Stomach (tissue), 8 donors: ENCODE measurements at regions not wholly inside any gene's neighbourhood (a gene's known extent, or its start where the extent isn't known, plus 50 kb on each side); places are given as distances from the start of the nearest gene placed in this dataset.

Experiments
- DNase-seq, 2 donors: peaks; one replicate each; pipeline versions ENCODE4 v3.0.0 to v3.0.0-alpha.2; 2013 to 2019
- H3K27ac ChIP-seq, 5 donors: fragments of 200-600 bp in 4 of 5; sonication (generic) in 4 of 5; one replicate each; pipeline ENCODE4 v1.5.1; 2013 to 2019; ENCODE audit warnings: mild to moderate bottlenecking in 1 of 5, moderate library complexity in 1 of 5
- H3K27me3 ChIP-seq, 3 donors: fragments of 200-600 bp; sonication (generic); one replicate each; pipeline ENCODE4 v1.5.1; 2017 to 2019; ENCODE audit warnings: mixed run types in 1 of 3
- H3K36me3 ChIP-seq, 4 donors: fragments of 200-600 bp; sonication (generic); 1 replicate in 3 of 4; 2 replicates in 1 of 4; pipeline ENCODE4 v1.5.1; 2016 to 2019
- H3K4me1 ChIP-seq, 4 donors: fragments of 200-600 bp; sonication (generic); one replicate each; pipeline ENCODE4 v1.5.1; 2016 to 2019
- H3K4me3 ChIP-seq, 4 donors: fragments of 200-600 bp; sonication (generic) in 3 of 4; one replicate each; pipeline ENCODE4 v1.5.1; 2016 to 2019; ENCODE audit warnings: mild to moderate bottlenecking in 1 of 4
- H3K9me3 ChIP-seq, 4 donors: fragments of 200-600 bp; sonication (generic); one replicate each; pipeline ENCODE4 v1.5.1; 2016 to 2019
- EP300 ChIP-seq: sonication (generic); formaldehyde crosslinking; IDR thresholded peaks from one replicate; pipeline ENCODE4 v1.6.1; 2017; ENCODE audit warnings: antibody characterized with exemption
- POLR2A ChIP-seq, 4 donors: fragments of 450-650 bp; IDR thresholded peaks; one replicate each; pipeline ENCODE4 v1.6.1; 2016; ENCODE audit warnings: antibody characterized with exemption in 4 of 4, control low read depth in 2 of 4, mild to moderate bottlenecking in 1 of 4, moderate library complexity in 1 of 4
- POLR2AphosphoS5 ChIP-seq, 3 donors: sonication (generic); formaldehyde crosslinking; IDR thresholded peaks; one replicate each; pipeline ENCODE4 v1.6.1; 2016; ENCODE audit warnings: antibody characterized with exemption in 3 of 3
- WGBS, 5 donors: extraction: QIAGEN DNeasy Blood & Tissue Kit in 3 of 5; methylation state at CpG; one replicate each; pipeline versions ENCODE4 v1.1.5 to v1.1.7; 2013 to 2018; 5-methylcytosine and 5-hydroxymethylcytosine counted together
- intact Hi-C: fragments of 100-400 bp; cut with DNase I; formaldehyde crosslinking; loops from one replicate; pipeline ENCODE4 v1.15.1; 2023; ENCODE audit warnings: low total_unique reads
- TF ChIP-seq, protein P1 (sequence below), 7 experiments: fragments of 450-650 bp in 4 of 7; fragments of 200-600 bp in 3 of 7; sonication (generic) in 3 of 7; IDR thresholded peaks; one replicate each; pipeline ENCODE4 v1.5.1; 2016 to 2019; ENCODE audit warnings: antibody characterized with exemption in 7 of 7, control low read depth in 2 of 7, mild to moderate bottlenecking in 1 of 7
- donor health status: healthy with polysubstance abuse.
- donor health status: Bipolar disorder and iron deficiency.
- donor health status: healthy.

DNA sequence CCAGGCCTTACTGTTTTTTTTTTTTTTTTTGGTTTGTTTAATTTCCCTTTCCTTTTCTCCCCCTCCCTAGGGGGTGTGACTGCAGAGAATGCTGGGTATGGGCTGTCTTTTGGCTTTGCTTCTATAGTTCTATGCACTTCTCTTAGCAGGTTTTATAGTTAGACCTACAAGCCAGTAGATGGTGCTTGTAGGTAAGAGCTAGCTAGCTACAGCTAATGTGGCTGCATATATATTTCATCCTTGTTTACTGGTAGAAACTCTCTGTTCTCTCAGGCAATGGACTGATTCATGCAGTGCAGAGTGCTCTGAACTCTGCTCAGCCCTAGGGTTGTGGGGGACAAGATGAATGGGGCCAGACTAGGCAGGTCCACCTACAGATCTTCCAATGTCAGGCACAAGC is 246.4 kb downstream of the SH2D1A start:
- Histone ChIP-seq H3K4me3 (no peak overlapping the region), H3K36me3 (no peaks in the 10 kb centered on the region), H3K4me1 (no peaks in the 10 kb centered on the region), H3K27me3 (no peaks in the 10 kb centered on the region), H3K27ac (no peak overlapping the region), H3K9me3 (peaks cover 0 to 7% (median 0%) of the 10 kb centered on the region in 4 donors)
- TF ChIP-seq EP300 (no peak), POLR2AphosphoS5 (IDR thresholded peaks at IDR 0.05) (no peak), POLR2A (IDR thresholded peaks at IDR 0.05) (no peak)
- TF ChIP-seq, protein P1, sequence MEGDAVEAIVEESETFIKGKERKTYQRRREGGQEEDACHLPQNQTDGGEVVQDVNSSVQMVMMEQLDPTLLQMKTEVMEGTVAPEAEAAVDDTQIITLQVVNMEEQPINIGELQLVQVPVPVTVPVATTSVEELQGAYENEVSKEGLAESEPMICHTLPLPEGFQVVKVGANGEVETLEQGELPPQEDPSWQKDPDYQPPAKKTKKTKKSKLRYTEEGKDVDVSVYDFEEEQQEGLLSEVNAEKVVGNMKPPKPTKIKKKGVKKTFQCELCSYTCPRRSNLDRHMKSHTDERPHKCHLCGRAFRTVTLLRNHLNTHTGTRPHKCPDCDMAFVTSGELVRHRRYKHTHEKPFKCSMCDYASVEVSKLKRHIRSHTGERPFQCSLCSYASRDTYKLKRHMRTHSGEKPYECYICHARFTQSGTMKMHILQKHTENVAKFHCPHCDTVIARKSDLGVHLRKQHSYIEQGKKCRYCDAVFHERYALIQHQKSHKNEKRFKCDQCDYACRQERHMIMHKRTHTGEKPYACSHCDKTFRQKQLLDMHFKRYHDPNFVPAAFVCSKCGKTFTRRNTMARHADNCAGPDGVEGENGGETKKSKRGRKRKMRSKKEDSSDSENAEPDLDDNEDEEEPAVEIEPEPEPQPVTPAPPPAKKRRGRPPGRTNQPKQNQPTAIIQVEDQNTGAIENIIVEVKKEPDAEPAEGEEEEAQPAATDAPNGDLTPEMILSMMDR (IDR thresholded peaks at IDR 0.05): no peak
- DNase-seq: peak in 1 of 2 donors; percentile 1
- intact Hi-C loops: no loop called here

DNA sequence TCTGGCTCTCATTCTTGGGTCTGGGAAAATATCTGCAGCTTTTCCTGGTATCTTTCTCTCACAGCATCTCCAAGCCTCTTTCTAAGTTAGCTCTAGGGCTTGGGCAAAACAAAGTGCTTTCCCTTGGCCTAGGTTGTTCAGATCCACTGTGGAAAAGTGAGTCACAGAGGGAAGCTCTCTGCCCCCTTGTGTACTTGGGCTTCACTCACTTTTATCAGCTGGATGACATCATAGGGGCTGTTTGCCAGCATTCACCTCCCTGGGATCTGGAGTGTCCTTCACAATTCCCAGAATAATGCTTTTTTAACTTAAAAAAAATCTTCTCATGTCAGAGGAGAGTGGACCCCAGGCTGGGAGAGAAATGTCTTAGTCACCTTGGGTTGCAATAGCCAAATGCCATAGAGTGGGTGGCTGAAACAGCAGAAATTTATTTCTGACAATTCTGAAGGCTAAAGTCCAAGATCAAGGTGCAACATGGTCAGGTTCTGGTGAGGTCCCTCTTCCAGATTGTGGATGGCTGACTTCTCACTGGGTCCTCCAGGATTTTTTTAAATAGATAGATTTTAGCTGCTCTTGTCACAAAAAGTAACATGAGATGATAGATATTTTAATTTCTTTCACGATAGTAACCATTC is 247.8 kb downstream of the SH2D1A start:
- Histone ChIP-seq H3K36me3 (no peaks in the 10 kb centered on the region), H3K27ac (no peak overlapping the region), H3K4me3 (no peak overlapping the region), H3K9me3 (peaks cover 0 to 7% (median 0%) of the 10 kb centered on the region in 4 donors), H3K4me1 (no peaks in the 10 kb centered on the region), H3K27me3 (no peaks in the 10 kb centered on the region)
- 64 to 90% (median 74%) methylated on average over 1 of the region's 1 CpG for WGBS, 5 donors
- intact Hi-C loops: no loop called here
- TF ChIP-seq POLR2A (IDR thresholded peaks at IDR 0.05): no peak
- no peak for TF ChIP-seq POLR2AphosphoS5 (IDR thresholded peaks at IDR 0.05)
- no peak for TF ChIP-seq EP300
- TF ChIP-seq, protein P1 (IDR thresholded peaks at IDR 0.05): no peak
- DNase-seq: peak in 1 of 2 donors; percentile 7

DNA sequence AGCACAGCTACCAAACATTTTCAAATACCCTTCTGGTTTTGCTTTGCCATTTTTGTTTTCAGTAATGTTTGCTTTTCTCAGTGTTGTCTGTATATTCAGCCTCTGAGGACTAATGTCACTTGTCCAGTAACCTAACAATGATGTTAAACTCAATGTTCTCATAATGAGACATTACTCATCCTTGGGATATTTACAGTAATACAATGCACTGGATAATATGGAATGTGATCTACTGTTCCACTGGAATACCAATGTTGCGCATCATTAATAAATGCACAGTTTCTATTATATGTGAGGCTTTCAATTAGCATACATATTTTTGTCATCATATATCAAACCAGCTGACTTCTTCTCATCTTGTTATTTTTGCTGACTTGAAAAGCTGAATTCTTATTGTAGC is 259.1 kb downstream of the SH2D1A start:
- no peaks in the 10 kb centered on the region for H3K27me3 ChIP-seq
- no peak overlapping the region for H3K4me3 ChIP-seq
- no peak for DNase-seq
- intact Hi-C loops: no loop called here
- WGBS, 5 donors: 86 to 100% (median 97%) methylated on average over 1 of the region's 1 CpG
- no peak overlapping the region for H3K27ac ChIP-seq
- no peaks in the 10 kb centered on the region for H3K4me1 ChIP-seq
- H3K9me3 ChIP-seq: no peaks in the 10 kb centered on the region
- TF ChIP-seq, protein P1 (IDR thresholded peaks at IDR 0.05): no peak
- no peaks in the 10 kb centered on the region for H3K36me3 ChIP-seq

DNA sequence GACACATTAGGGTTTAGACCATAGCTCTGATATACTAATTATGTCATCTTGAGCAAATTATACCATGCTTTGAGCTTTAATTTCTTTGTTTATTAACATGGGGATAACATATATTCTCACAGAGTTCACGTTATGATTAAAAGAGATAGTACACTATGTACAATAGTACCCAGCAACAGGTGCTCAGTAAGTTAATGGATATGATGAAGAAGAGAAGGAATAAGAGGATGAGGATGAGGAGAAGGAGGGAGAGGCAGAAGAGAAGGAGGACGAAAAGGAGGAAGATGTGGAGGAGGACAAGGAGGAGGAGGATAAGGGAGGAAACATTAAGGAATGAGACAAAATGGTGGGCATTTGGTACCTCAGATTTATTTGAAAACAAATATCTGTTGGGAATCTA is 260.4 kb downstream of the SH2D1A start:
- H3K4me1 ChIP-seq: no peaks in the 10 kb centered on the region
- WGBS, 5 donors: 43 to 95% (median 70%) methylated on average over 2 of the region's 2 CpGs
- no peak overlapping the region for H3K4me3 ChIP-seq
- no peak for DNase-seq
- H3K27me3 ChIP-seq: no peaks in the 10 kb centered on the region
- H3K36me3 ChIP-seq: no peaks in the 10 kb centered on the region
- TF ChIP-seq POLR2AphosphoS5 (IDR thresholded peaks at IDR 0.05) (no peak), POLR2A (IDR thresholded peaks at IDR 0.05) (no peak), EP300 (no peak)
- TF ChIP-seq, protein P1 (IDR thresholded peaks at IDR 0.05): no peak
- intact Hi-C loops: no loop called here
- no peak overlapping the region for H3K27ac ChIP-seq
- no peaks in the 10 kb centered on the region for H3K9me3 ChIP-seq
